HEK293 (cell line): ENCODE measurements at regions not wholly inside any gene's neighbourhood (a gene's known extent, or its start where the extent isn't known, plus 50 kb on each side); places are given as distances from the start of the nearest gene placed in this dataset.

Experiments used
- CTCF ChIA-PET: fragments of 350-600 bp; formaldehyde crosslinking; extraction: SDS; loops from one replicate; lab custom pipeline; 2021; ENCODE audit warnings: antibody characterized with exemption; lab: Yijun Ruan, JAX
- POLR2A ChIA-PET: fragments of 300-600 bp; formaldehyde crosslinking; extraction: SDS; loops from one replicate; lab custom pipeline; 2020; ENCODE audit warnings: antibody characterized with exemption, inconsistent platforms; lab: Yijun Ruan, JAX
- H3K27ac ChIP-seq: fragments of 200-500 bp; sonication (Bioruptor generic); 2 replicates; pipeline ENCODE4 v1.5.1; 2014; ENCODE audit warnings: low read depth, low read length, control low read depth, inconsistent platforms; ENCODE audit errors: extremely low read depth
- H3K36me3 ChIP-seq, 2 experiments: fragments of 200-500 bp in 1 of 2; sonication (Bioruptor generic) in 1 of 2; 1 replicate in 1 of 2; 2 replicates in 1 of 2; pipeline ENCODE4 v1.5.1; 2014 to 2017; ENCODE audit warnings: inconsistent platforms in 2 of 2, low read length in 2 of 2; ENCODE audit not compliant: control insufficient read depth in 2 of 2, insufficient read depth in 1 of 2
- H3K4me1 ChIP-seq: fragments of 200-500 bp; sonication (Bioruptor generic); 2 replicates; pipeline ENCODE4 v1.5.1; 2014; ENCODE audit warnings: mild to moderate bottlenecking, low read length, inconsistent platforms; ENCODE audit not compliant: control insufficient read depth, insufficient read depth
- H3K4me3 ChIP-seq: 2 replicates; pipeline ENCODE4 v1.5.1; 2011; ENCODE audit warnings: low read depth, mild to moderate bottlenecking, control low read depth, low read length, moderate library complexity
- H3K9me3 ChIP-seq: fragments of 200-500 bp; sonication (Bioruptor generic); 2 replicates; pipeline ENCODE4 v1.5.1; 2014; ENCODE audit warnings: low read depth, low read length, inconsistent platforms; ENCODE audit not compliant: control insufficient read depth, insufficient read depth
- BCL11A ChIP-seq: fragments of 450-650 bp; formaldehyde crosslinking; IDR thresholded peaks from 2 replicates; pipeline ENCODE4 v1.5.1; 2016; ENCODE audit warnings: low read depth, missing biosample characterization, missing genetic modification characterization
- EGR2 ChIP-seq: fragments of 450-650 bp; formaldehyde crosslinking; IDR thresholded peaks from 2 replicates; pipeline ENCODE4 v1.5.1; 2016; ENCODE audit warnings: low read depth, missing biosample characterization, missing genetic modification characterization
- WT1 ChIP-seq: fragments of 450-650 bp; formaldehyde crosslinking; IDR thresholded peaks from 2 replicates; pipeline ENCODE4 v1.5.1; 2016; ENCODE audit warnings: missing biosample characterization, missing genetic modification characterization
- ZBTB17 ChIP-seq: fragments of 450-650 bp; formaldehyde crosslinking; IDR thresholded peaks from 2 replicates; pipeline ENCODE4 v1.5.1; 2016; ENCODE audit warnings: missing biosample characterization, missing genetic modification characterization
- ZNF2 ChIP-seq: fragments of 450-650 bp; formaldehyde crosslinking; IDR thresholded peaks from 2 replicates; pipeline ENCODE4 v1.5.1; 2016; ENCODE audit warnings: missing biosample characterization, missing genetic modification characterization
- ZNF223 ChIP-seq: fragments of 450-650 bp; formaldehyde crosslinking; IDR thresholded peaks from 2 replicates; pipeline ENCODE4 v1.5.1; 2016; ENCODE audit warnings: missing biosample characterization, missing genetic modification characterization
- ZNF239 ChIP-seq: fragments of 450-650 bp; formaldehyde crosslinking; IDR thresholded peaks from 2 replicates; pipeline ENCODE4 v1.5.1; 2016; ENCODE audit warnings: missing biosample characterization, missing genetic modification characterization
- ZNF248 ChIP-seq: fragments of 450-650 bp; formaldehyde crosslinking; IDR thresholded peaks from 2 replicates; pipeline ENCODE4 v1.5.1; 2017; ENCODE audit warnings: missing biosample characterization, missing genetic modification characterization
- ZNF350 ChIP-seq: fragments of 450-650 bp; formaldehyde crosslinking; IDR thresholded peaks from 2 replicates; pipeline ENCODE4 v1.5.0; 2017; ENCODE audit warnings: missing biosample characterization, mild to moderate bottlenecking, missing genetic modification characterization
- ZNF501 ChIP-seq: fragments of 450-650 bp; formaldehyde crosslinking; IDR thresholded peaks from 2 replicates; pipeline ENCODE4 v1.5.1; 2016; ENCODE audit warnings: missing biosample characterization, missing genetic modification characterization
- ZNF561 ChIP-seq: fragments of 450-650 bp; IDR thresholded peaks from 2 replicates; pipeline ENCODE4 v1.5.1; 2018; ENCODE audit warnings: missing biosample characterization, missing genetic modification characterization, borderline replicate concordance
- ZNF585B ChIP-seq: fragments of 450-650 bp; formaldehyde crosslinking; IDR thresholded peaks from 2 replicates; pipeline ENCODE4 v1.5.1; 2016; ENCODE audit warnings: missing biosample characterization, missing genetic modification characterization
- ZNF621 ChIP-seq: fragments of 450-650 bp; formaldehyde crosslinking; IDR thresholded peaks from 2 replicates; pipeline ENCODE4 v1.5.1; 2017; ENCODE audit warnings: missing biosample characterization, missing genetic modification characterization
- ZNF626 ChIP-seq: fragments of 450-650 bp; sonication (Bioruptor Pico); formaldehyde crosslinking; IDR thresholded peaks from 2 replicates; pipeline ENCODE4 v1.5.1; 2018; ENCODE audit warnings: missing biosample characterization, missing genetic modification characterization, inconsistent platforms
- ZNF701 ChIP-seq: fragments of 450-650 bp; formaldehyde crosslinking; IDR thresholded peaks from 2 replicates; pipeline ENCODE4 v1.5.1; 2016; ENCODE audit warnings: missing biosample characterization, missing genetic modification characterization
- ZNF76 ChIP-seq: fragments of 450-650 bp; formaldehyde crosslinking; IDR thresholded peaks from 2 replicates; pipeline ENCODE4; 2016; ENCODE audit warnings: low read depth, missing biosample characterization, missing genetic modification characterization, borderline replicate concordance
- TF ChIP-seq, protein P1 (sequence below): fragments of 450-650 bp; formaldehyde crosslinking; IDR thresholded peaks from 2 replicates; pipeline ENCODE4 v1.5.1; 2017; ENCODE audit warnings: missing biosample characterization, missing genetic modification characterization
- TF ChIP-seq, protein P2 (sequence below): fragments of 450-650 bp; formaldehyde crosslinking; IDR thresholded peaks from 2 replicates; pipeline ENCODE4 v1.5.1; 2017; ENCODE audit warnings: missing biosample characterization, missing genetic modification characterization
- TF ChIP-seq, protein P3 (sequence below): sonication (generic); formaldehyde crosslinking; IDR thresholded peaks from 2 replicates; pipeline ENCODE4 v1.8.1; 2022; ENCODE audit warnings: mild to moderate bottlenecking, moderate library complexity, missing genetic modification reagents
- TF ChIP-seq, protein P4 (sequence below): fragments of 450-650 bp; formaldehyde crosslinking; IDR thresholded peaks from 2 replicates; pipeline ENCODE4 v1.5.1; 2016; ENCODE audit warnings: missing biosample characterization, missing genetic modification characterization
- TF ChIP-seq, protein P5 (sequence below): fragments of 450-650 bp; IDR thresholded peaks from 2 replicates; pipeline ENCODE4 v1.5.1; 2018; ENCODE audit warnings: missing biosample characterization, missing genetic modification characterization

DNA sequence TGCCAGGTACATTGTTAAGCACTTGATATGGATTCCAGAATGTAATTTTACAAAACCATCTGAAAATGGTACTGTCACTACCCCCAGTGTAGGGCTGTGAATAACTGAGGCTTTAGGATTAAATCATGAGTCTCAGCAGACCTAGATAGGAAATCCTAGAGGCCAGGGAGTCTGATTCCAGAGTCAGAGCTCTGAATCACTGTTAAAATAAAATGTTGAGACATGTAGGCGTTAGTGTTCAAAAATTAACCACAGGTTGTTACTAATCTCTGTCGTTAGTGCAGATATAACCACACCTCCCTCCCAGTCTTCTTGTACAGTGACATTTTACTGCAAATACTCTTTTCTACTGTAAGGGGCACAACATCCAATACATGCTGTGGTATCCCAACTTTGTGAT lies 1828.8 kb downstream of the MAT2B start:
- H3K27ac ChIP-seq: no peak overlapping the region
- no peak overlapping the region for H3K4me3 ChIP-seq
- POLR2A ChIA-PET: no interaction called here
- TF ChIP-seq, protein P1, sequence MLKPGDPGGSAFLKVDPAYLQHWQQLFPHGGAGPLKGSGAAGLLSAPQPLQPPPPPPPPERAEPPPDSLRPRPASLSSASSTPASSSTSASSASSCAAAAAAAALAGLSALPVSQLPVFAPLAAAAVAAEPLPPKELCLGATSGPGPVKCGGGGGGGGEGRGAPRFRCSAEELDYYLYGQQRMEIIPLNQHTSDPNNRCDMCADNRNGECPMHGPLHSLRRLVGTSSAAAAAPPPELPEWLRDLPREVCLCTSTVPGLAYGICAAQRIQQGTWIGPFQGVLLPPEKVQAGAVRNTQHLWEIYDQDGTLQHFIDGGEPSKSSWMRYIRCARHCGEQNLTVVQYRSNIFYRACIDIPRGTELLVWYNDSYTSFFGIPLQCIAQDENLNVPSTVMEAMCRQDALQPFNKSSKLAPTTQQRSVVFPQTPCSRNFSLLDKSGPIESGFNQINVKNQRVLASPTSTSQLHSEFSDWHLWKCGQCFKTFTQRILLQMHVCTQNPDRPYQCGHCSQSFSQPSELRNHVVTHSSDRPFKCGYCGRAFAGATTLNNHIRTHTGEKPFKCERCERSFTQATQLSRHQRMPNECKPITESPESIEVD: no peak
- CTCF ChIA-PET: no interaction called here
- no peaks in the 10 kb centered on the region for H3K4me1 ChIP-seq
- no peaks in the 10 kb centered on the region for H3K36me3 ChIP-seq
- no peaks in the 10 kb centered on the region for H3K9me3 ChIP-seq

DNA sequence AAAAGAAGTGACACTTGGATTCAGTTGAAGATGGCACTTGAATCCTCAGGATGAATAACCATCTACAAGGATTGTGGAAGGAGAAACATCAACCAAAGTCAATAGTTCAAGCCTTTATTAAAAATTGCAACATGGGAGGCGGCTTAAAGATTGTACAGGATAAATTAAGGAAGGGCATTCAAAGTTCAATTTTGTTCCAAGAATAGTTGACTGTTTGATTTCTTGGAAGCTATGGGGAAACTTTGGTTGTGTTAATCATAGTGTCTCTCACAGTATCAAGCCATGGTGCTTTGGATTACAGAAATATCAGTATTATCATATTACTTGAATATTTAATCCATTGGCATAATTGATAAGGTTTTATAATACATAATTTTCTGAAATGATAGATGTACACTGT lies 1844.3 kb downstream of the MAT2B start:
- CTCF ChIA-PET: no interaction called here
- TF ChIP-seq ZNF76 (tag by site-specific recombination) (no peak), ZNF701 (no peak), WT1 (tag by site-specific recombination) (no peak), ZNF501 (tag by site-specific recombination) (no peak), ZNF2 (tag by site-specific recombination) (no peak), EGR2 (tag by site-specific recombination) (no peak)
- TF ChIP-seq, protein P2, sequence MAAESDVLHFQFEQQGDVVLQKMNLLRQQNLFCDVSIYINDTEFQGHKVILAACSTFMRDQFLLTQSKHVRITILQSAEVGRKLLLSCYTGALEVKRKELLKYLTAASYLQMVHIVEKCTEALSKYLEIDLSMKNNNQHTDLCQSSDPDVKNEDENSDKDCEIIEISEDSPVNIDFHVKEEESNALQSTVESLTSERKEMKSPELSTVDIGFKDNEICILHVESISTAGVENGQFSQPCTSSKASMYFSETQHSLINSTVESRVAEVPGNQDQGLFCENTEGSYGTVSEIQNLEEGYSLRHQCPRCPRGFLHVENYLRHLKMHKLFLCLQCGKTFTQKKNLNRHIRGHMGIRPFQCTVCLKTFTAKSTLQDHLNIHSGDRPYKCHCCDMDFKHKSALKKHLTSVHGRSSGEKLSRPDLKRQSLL (tag by site-specific recombination): no peak
- TF ChIP-seq, protein P3, sequence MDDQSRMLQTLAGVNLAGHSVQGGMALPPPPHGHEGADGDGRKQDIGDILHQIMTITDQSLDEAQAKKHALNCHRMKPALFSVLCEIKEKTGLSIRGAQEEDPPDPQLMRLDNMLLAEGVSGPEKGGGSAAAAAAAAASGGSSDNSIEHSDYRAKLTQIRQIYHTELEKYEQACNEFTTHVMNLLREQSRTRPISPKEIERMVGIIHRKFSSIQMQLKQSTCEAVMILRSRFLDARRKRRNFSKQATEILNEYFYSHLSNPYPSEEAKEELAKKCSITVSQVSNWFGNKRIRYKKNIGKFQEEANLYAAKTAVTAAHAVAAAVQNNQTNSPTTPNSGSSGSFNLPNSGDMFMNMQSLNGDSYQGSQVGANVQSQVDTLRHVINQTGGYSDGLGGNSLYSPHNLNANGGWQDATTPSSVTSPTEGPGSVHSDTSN (CRISPR knock-in tag): no peak
- TF ChIP-seq, protein P4, sequence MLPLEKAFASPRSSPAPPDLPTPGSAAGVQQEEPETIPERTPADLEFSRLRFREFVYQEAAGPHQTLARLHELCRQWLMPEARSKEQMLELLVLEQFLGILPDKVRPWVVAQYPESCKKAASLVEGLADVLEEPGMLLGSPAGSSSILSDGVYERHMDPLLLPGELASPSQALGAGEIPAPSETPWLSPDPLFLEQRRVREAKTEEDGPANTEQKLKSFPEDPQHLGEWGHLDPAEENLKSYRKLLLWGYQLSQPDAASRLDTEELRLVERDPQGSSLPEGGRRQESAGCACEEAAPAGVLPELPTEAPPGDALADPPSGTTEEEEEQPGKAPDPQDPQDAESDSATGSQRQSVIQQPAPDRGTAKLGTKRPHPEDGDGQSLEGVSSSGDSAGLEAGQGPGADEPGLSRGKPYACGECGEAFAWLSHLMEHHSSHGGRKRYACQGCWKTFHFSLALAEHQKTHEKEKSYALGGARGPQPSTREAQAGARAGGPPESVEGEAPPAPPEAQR (tag by site-specific recombination): no peak
- TF ChIP-seq, all 188 proteins: peak for 0
- no peaks in the 10 kb centered on the region for H3K4me1 ChIP-seq
- no peaks in the 10 kb centered on the region for H3K36me3 ChIP-seq
- H3K27ac ChIP-seq: no peak overlapping the region
- H3K4me3 ChIP-seq: no peak overlapping the region
- POLR2A ChIA-PET: no interaction called here
- H3K9me3 ChIP-seq: no peaks in the 10 kb centered on the region

DNA sequence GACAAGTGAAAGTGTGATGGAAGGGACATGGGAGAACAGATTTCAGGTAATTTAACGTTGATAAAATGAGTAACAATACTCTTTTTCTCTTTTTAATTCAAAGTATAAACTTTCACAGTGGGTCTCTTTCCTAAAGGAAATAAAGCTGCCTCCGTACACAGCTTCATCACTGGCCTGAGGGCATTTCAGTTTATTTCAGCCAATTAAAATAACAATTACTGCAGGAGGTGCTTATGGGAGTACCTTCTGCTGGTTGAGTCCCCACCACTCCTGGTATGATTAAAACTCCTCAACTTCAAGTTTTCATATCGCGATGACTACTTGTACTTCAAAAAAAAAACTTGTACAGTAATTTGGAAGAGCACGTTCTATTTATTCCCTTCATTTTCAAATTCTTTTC lies 1845.9 kb downstream of the MAT2B start:
- Histone ChIP-seq H3K4me1 (no peaks in the 10 kb centered on the region), H3K9me3 (no peaks in the 10 kb centered on the region), H3K36me3 (no peaks in the 10 kb centered on the region), H3K4me3 (no peak overlapping the region), H3K27ac (no peak overlapping the region)
- ChIA-PET POLR2A (no interaction called here), CTCF (interaction anchor here (0.6 to 0.7 kb wide), 2 partner anchors 30 to 106 kb away, joined by 3 read pairs; no protein-coding TSS in a partner anchor)
- no peak for TF ChIP-seq ZNF350 (tag by site-specific recombination)
- TF ChIP-seq ZBTB17 (tag by site-specific recombination): no peak
- TF ChIP-seq ZNF223: no peak
- TF ChIP-seq ZNF561 (tag by site-specific recombination): no peak
- TF ChIP-seq ZNF585B (tag by site-specific recombination): no peak
- TF ChIP-seq ZNF621 (tag by site-specific recombination): no peak
- TF ChIP-seq, protein P5, sequence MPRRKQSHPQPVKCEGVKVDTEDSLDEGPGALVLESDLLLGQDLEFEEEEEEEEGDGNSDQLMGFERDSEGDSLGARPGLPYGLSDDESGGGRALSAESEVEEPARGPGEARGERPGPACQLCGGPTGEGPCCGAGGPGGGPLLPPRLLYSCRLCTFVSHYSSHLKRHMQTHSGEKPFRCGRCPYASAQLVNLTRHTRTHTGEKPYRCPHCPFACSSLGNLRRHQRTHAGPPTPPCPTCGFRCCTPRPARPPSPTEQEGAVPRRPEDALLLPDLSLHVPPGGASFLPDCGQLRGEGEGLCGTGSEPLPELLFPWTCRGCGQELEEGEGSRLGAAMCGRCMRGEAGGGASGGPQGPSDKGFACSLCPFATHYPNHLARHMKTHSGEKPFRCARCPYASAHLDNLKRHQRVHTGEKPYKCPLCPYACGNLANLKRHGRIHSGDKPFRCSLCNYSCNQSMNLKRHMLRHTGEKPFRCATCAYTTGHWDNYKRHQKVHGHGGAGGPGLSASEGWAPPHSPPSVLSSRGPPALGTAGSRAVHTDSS: no peak
- no peak for TF ChIP-seq ZNF248 (tag by site-specific recombination)
- TF ChIP-seq ZNF239: no peak
- TF ChIP-seq BCL11A (tag by site-specific recombination): no peak
- TF ChIP-seq ZNF626 (tag by site-specific recombination): no peak
